ENCODE measurements at regions not wholly inside any gene's neighbourhood (a gene's known extent, or its start where the extent isn't known, plus 50 kb on each side); places are given as distances from the start of the nearest gene placed in this dataset.
A peak's percentile ranks its signal among the peaks of the same experiment; 100 is the strongest.

- DNase-seq (ENCODE audit: low spot score) (no peak), ATAC-seq (no peak)
- H3K27me3 Mint-ChIP-seq (ENCODE audit: low read depth): no peaks in the 10 kb centered on the region
- no peak overlapping the region for H3K27ac Mint-ChIP-seq
- H3K4me3 Mint-ChIP-seq: no peak overlapping the region
- H3K36me3 Mint-ChIP-seq: no peaks in the 10 kb centered on the region
- no peak for TF ChIP-seq GTF2I (CRISPR knock-in tag; conservative IDR thresholded peaks at IDR 0.05)
- no peak for TF ChIP-seq FOXJ3 (CRISPR knock-in tag; IDR thresholded peaks at IDR 0.05; ENCODE audit: borderline replicate concordance)
- ChIA-PET POLR2A (interaction anchor here (0.7 kb wide), 1 partner anchor 24 kb away, joined by 3 read pairs; no protein-coding TSS in a partner anchor), CTCF (interaction anchor here (0.6 to 2.5 kb wide), 6 partner anchors 32 to 1366 kb away, joined by 3 to 13 read pairs (median 4); no protein-coding TSS in a partner anchor)
- peaks cover 5% of the 10 kb centered on the region for H3K9me3 Mint-ChIP-seq
- peaks cover 16% of the 10 kb centered on the region for H3K4me1 Mint-ChIP-seq
Measured at GRCh38 chr11:112523031-112523430, 262.4 kb upstream of the PLET1 start.

- peaks cover 16% of the 10 kb centered on the region for H3K4me1 Mint-ChIP-seq
- H3K9me3 Mint-ChIP-seq: peaks cover 4% of the 10 kb centered on the region
- no peaks in the 10 kb centered on the region for H3K27me3 Mint-ChIP-seq (ENCODE audit: low read depth)
- DNase-seq (ENCODE audit: low spot score) (peak; percentile 17), ATAC-seq (peak; percentile 81)
- no peak overlapping the region for H3K4me3 Mint-ChIP-seq
- TF ChIP-seq, protein P1, sequence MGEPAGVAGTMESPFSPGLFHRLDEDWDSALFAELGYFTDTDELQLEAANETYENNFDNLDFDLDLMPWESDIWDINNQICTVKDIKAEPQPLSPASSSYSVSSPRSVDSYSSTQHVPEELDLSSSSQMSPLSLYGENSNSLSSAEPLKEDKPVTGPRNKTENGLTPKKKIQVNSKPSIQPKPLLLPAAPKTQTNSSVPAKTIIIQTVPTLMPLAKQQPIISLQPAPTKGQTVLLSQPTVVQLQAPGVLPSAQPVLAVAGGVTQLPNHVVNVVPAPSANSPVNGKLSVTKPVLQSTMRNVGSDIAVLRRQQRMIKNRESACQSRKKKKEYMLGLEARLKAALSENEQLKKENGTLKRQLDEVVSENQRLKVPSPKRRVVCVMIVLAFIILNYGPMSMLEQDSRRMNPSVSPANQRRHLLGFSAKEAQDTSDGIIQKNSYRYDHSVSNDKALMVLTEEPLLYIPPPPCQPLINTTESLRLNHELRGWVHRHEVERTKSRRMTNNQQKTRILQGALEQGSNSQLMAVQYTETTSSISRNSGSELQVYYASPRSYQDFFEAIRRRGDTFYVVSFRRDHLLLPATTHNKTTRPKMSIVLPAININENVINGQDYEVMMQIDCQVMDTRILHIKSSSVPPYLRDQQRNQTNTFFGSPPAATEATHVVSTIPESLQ (CRISPR knock-in tag; IDR thresholded peaks at IDR 0.05): no peak
- TF ChIP-seq SMAD4 (CRISPR knock-in tag; IDR thresholded peaks at IDR 0.05): no peak
- TF ChIP-seq, protein P2, sequence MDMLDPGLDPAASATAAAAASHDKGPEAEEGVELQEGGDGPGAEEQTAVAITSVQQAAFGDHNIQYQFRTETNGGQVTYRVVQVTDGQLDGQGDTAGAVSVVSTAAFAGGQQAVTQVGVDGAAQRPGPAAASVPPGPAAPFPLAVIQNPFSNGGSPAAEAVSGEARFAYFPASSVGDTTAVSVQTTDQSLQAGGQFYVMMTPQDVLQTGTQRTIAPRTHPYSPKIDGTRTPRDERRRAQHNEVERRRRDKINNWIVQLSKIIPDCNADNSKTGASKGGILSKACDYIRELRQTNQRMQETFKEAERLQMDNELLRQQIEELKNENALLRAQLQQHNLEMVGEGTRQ (CRISPR knock-in tag; IDR thresholded peaks at IDR 0.05): peak; percentile 76
- TF ChIP-seq, protein P3, sequence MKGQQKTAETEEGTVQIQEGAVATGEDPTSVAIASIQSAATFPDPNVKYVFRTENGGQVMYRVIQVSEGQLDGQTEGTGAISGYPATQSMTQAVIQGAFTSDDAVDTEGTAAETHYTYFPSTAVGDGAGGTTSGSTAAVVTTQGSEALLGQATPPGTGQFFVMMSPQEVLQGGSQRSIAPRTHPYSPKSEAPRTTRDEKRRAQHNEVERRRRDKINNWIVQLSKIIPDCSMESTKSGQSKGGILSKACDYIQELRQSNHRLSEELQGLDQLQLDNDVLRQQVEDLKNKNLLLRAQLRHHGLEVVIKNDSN (CRISPR knock-in tag; IDR thresholded peaks at IDR 0.05): 0 out of 2 replicates have a peak, but pooled peaks have one; percentile 47
- no peak for TF ChIP-seq MXD4 (CRISPR knock-in tag; IDR thresholded peaks at IDR 0.05; ENCODE audit: borderline replicate concordance)
- no peak for TF ChIP-seq KAT7 (CRISPR knock-in tag; IDR thresholded peaks at IDR 0.05; ENCODE audit: borderline replicate concordance)
- no peak for TF ChIP-seq ZNF671 (CRISPR knock-in tag; IDR thresholded peaks at IDR 0.05)
- TF ChIP-seq ATF3 (CRISPR knock-in tag; conservative IDR thresholded peaks at IDR 0.05): no peak
- no peaks in the 10 kb centered on the region for H3K36me3 Mint-ChIP-seq
- POLR2A ChIA-PET: interaction anchor here (0.7 kb wide), 1 partner anchor 24 kb away, joined by 3 read pairs; no protein-coding TSS in a partner anchor
- H3K27ac Mint-ChIP-seq: no peak overlapping the region
- CTCF ChIA-PET: interaction anchor here (0.6 to 2.5 kb wide), 4 partner anchors 32 to 1365 kb away, joined by 4 to 13 read pairs (median 6); no protein-coding TSS in a partner anchor
Measured at GRCh38 chr11:112523477-112523876, 262.8 kb upstream of the PLET1 start.

DNA sequence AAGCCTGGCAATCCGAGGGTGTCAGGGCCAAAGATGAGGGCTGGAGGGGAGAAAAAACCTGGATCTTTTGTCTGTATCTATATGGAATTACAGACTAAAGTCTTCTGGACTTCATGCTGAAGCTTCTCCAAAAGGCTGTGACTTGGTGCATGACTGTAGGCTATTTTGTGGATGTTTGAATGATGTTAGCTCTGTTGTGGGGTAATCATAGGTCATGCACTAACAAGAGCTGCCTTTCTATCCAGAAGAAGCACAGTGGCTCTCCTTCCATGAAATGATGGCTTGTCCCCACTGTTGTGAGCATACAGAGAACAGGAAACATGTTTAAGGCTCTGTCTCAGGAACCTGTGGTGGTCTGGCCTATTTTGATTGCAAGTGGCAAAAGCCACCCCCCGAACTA is 263.3 kb upstream of the PLET1 start:
- POLR2A ChIA-PET: no interaction called here
- no peak for ATAC-seq
- TF ChIP-seq AFF4 (CRISPR knock-in tag; IDR thresholded peaks at IDR 0.05; ENCODE audit: borderline replicate concordance) (no peak), TEAD4 (CRISPR knock-in tag; IDR thresholded peaks at IDR 0.05) (no peak), EMX1 (CRISPR knock-in tag; IDR thresholded peaks at IDR 0.05) (no peak), MXD4 (CRISPR knock-in tag; IDR thresholded peaks at IDR 0.05; ENCODE audit: borderline replicate concordance) (no peak), ETV6 (CRISPR knock-in tag; IDR thresholded peaks at IDR 0.05) (no peak), HMGXB4 (CRISPR knock-in tag; IDR thresholded peaks at IDR 0.05) (no peak), NR3C1 (CRISPR knock-in tag; conservative IDR thresholded peaks at IDR 0.05; ENCODE audit: low read depth) (no peak)

More for the DNA sequence above, 263.3 kb upstream of the PLET1 start:
- CTCF ChIA-PET: interaction anchor here (1.6 to 2.5 kb wide), 3 partner anchors 32 to 84 kb away, joined by 4 to 13 read pairs (median 9); no protein-coding TSS in a partner anchor
- Mint-ChIP-seq H3K27ac (no peak overlapping the region), H3K9me3 (no peaks in the 10 kb centered on the region), H3K4me1 (peaks cover 16% of the 10 kb centered on the region), H3K36me3 (no peaks in the 10 kb centered on the region), H3K27me3 (ENCODE audit: low read depth) (no peaks in the 10 kb centered on the region), H3K4me3 (no peak overlapping the region)
- DNase-seq (ENCODE audit: low spot score): no peak

All from WTC11 (cell line).